AG09309 (cell line): ENCODE measurements at regions not wholly inside any gene's neighbourhood (a gene's known extent, or its start where the extent isn't known, plus 50 kb on each side); places are given as distances from the start of the nearest gene placed in this dataset.

Experiments used
- DNase-seq: peaks from one replicate; pipeline ENCODE4 v3.0.0-alpha.2; 2010; ENCODE audit warnings: low read depth
- H3K4me3 ChIP-seq: 2 replicates; pipeline ENCODE4 v1.5.1; 2011; ENCODE audit warnings: mild to moderate bottlenecking, low read depth, low read length, moderate library complexity; ENCODE audit not compliant: control insufficient read depth
- CTCF ChIP-seq: IDR thresholded peaks from 2 replicates; pipeline ENCODE4 v1.5.1; 2011; ENCODE audit warnings: mild to moderate bottlenecking, low read depth, low read length, inconsistent platforms; ENCODE audit not compliant: insufficient read depth, control insufficient read depth; ENCODE audit errors: missing control alignments

- DNase-seq = no peak
- H3K4me3 ChIP-seq = no peak overlapping the region
- TF ChIP-seq CTCF = no peak
Measured at GRCh38 chr12:113551563-113551962, 79.9 kb upstream of the LHX5 start.

- TF ChIP-seq CTCF = no peak
- no peak overlapping the region for H3K4me3 ChIP-seq
- DNase-seq = no peak
Measured at GRCh38 chr12:113548467-113548866, 76.8 kb upstream of the LHX5 start.

DNA sequence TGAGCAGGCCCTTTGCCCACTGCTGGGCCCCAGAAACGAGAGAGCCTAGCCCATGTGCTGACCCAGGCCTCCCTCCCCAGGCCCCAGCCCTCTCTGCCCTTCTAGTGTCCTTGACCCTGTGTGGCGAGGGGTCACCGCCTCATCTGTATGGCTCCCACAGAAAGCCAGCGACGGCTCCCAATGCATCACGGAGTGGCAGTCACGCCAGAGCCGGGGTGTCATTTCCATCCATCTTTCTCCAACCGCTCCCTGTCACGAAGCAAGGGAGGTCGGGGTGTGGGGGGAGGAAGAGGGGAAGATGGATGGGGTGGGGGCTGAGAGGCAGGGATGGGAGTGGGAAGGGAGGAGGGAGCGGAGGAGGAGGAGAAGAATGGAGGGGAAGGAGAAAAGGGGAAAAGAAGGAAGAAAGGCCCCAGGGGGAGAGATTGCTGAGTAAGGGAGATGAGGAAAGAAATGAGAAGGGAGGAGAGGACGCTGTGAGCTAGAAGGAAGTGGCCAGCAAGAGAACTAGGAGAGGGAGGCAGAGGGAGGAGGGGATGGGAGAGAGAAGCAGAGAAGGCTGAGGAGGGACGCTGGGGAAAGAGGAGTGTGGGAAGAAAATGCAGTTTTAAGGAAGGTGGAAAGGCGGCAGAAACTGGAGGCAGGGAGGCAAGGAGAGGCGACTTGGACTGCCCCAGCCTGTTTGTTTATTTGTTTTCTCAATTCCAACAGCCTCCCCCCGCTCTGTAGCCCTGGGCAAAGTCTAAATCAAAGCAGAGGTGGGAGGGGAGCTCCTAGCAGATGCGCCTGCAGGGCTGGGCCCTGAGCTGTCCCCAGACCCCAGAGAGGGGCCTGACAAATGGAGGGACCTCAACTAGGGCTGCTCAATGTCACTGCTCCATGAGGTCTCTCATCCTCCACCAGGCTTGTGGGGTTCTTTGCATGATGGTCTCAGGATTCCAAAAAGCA is 75.5 kb upstream of the LHX5 start:
- no peak for DNase-seq
- TF ChIP-seq CTCF = no peak
- H3K4me3 ChIP-seq = no peak overlapping the region

GRCh38 chr12:113537751-113538087 is 66.0 kb upstream of the LHX5 start:
- H3K4me3 ChIP-seq = no peak overlapping the region
- DNase-seq = no peak
- TF ChIP-seq CTCF = no peak

DNA sequence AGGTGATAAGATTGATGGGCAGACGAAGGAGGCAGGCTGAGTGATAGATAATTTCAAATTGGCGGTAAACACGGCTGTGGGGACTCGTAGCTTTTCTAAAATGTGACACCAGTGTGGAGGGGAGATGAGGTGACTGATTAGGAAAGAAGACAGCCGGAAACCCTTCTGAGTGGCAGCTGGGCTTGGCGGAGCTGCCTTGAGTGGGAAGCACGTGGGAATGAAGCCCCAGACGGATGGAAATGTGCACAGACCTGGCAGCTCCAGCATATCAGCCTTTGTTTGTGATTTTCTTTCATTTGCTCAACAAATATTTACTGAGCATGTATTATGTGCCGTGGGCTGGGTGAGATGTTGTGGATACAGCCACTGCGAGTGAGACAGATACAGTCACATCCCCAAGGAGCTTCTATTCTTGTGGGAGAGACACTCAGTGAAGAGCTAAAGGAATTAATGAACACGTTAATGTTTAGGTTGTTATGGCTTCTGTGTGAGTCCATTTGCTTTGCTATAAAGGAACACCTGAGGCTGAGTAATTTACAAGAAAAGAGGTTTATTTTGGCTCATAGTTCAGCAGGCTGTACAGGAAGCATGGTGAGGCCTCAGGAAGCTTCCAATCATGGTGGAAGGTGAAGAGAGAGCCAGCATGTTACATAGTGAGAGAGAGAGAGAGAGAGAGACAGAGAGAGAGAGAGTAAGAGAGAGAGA is 65.5 kb upstream of the LHX5 start:
- no peak for DNase-seq
- no peak overlapping the region for H3K4me3 ChIP-seq
- TF ChIP-seq CTCF = no peak

DNA sequence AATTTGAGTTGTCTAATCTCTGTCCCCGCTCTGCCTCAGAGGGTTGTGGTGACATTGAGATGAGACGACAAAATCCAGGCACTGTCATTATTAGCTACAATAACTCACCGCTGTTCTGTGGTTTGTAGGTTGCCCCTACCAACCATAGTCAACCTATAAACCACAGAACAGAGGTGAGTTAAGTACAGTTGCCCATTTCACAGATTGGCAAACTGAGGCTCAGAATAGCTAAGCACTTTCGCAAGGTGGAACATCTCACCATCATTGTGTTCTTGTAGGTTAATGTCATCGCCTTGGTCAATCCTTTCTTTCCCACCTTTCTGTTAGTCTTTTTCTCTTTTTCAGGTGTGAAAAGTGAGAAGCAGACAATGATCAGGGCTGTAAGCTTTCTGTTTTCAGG is 63.4 kb upstream of the LHX5 start:
- no peak overlapping the region for H3K4me3 ChIP-seq
- DNase-seq = no peak

More for the DNA sequence above, 63.4 kb upstream of the LHX5 start:
- no peak for TF ChIP-seq CTCF
